ENCODE measurements at regions not wholly inside any gene's neighbourhood (a gene's known extent, or its start where the extent isn't known, plus 50 kb on each side); places are given as distances from the start of the nearest gene placed in this dataset.

DNA sequence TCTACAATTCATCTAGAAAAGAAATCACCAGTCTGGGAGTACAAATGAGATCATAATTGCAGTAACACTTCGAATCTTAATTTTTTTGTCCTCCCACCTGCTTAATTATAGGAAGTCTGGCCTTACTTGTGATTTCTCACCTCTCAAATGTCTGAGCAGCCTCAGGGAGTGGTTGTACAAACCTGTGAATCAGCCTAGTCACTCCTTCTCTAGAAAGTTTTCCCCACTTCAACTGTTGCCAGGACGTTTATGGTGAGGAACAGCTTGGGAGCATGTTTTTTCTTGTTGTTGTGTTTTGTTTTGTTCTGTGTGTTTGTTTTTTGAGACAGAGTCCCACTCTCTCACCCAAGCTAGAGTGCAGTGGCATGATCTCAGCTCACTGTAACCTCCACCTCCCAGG lies 50.3 kb upstream of the CLDN10 start:
- no peak for DNase-seq
